ENCODE measurements at regions not wholly inside any gene's neighbourhood (a gene's known extent, or its start where the extent isn't known, plus 50 kb on each side); places are given as distances from the start of the nearest gene placed in this dataset.

- Histone ChIP-seq H3K36me3 (no peaks in the 10 kb centered on the region), H3K79me2 (ENCODE audit: low read depth) (no peaks in the 10 kb centered on the region), H3K4me2 (no peak overlapping the region), H2AFZ (replicated peaks) (no peak overlapping the region), H3K9me3 (ENCODE audit: low read depth) (no peaks in the 10 kb centered on the region), H4K20me1 (ENCODE audit: low read depth) (no peaks in the 10 kb centered on the region), H3K27me3 (no peaks in the 10 kb centered on the region), H3F3A (ENCODE audit: low read depth) (no peaks in the 10 kb centered on the region), H3K9ac (no peak overlapping the region), H3K4me1 (peaks cover 9% of the 10 kb centered on the region), H3K4me3 (no peak overlapping the region), H3K27ac (no peak overlapping the region)
- TF ChIP-seq EZH2 (IDR thresholded peaks at IDR 0.05) = no peak
- TF ChIP-seq CTCF (IDR thresholded peaks at IDR 0.05) = no peak
- TF ChIP-seq EZH2phosphoT487 (IDR thresholded peaks at IDR 0.05) = no peak
- no peak overlapping the region for H3K4me3 Mint-ChIP-seq
- H3K9me3 Mint-ChIP-seq = peaks cover 2% of the 10 kb centered on the region
- H3K27me3 Mint-ChIP-seq (ENCODE audit: insufficient read depth, low read depth) = no peaks in the 10 kb centered on the region
- DNase-seq (ENCODE audit: low spot score) = no peak
- peaks cover 25% of the 10 kb centered on the region for H3K4me1 Mint-ChIP-seq
- H3K36me3 Mint-ChIP-seq = no peaks in the 10 kb centered on the region
- no peak overlapping the region for H3K27ac Mint-ChIP-seq
Observed at GRCh38 chr6:94215552-94215951, 796.2 kb upstream of the EPHA7 start.

GRCh38 chr6:94213226-94213625, 793.9 kb upstream of the EPHA7 start:
- Mint-ChIP-seq H3K9me3 (peaks cover 2% of the 10 kb centered on the region), H3K4me1 (peaks cover 32% of the 10 kb centered on the region)

GRCh38 chr6:94196891-94197290, 777.5 kb upstream of the EPHA7 start:
- no peak overlapping the region for H3K27ac Mint-ChIP-seq
- no peaks in the 10 kb centered on the region for H3K36me3 Mint-ChIP-seq
- no peak overlapping the region for H3K4me2 ChIP-seq
- H3K4me3 ChIP-seq = no peak overlapping the region
- H3K9me3 Mint-ChIP-seq = peaks cover 2% of the 10 kb centered on the region
- no peak for TF ChIP-seq CTCF (IDR thresholded peaks at IDR 0.05)
- TF ChIP-seq EZH2 (IDR thresholded peaks at IDR 0.05) = no peak
- no peak for TF ChIP-seq EZH2phosphoT487 (IDR thresholded peaks at IDR 0.05)
- H3K4me1 ChIP-seq = peaks cover 6% of the 10 kb centered on the region
- H3K36me3 ChIP-seq = no peaks in the 10 kb centered on the region
- DNase-seq (ENCODE audit: low spot score) = no peak
- H3K79me2 ChIP-seq (ENCODE audit: low read depth) = no peaks in the 10 kb centered on the region
- no peak overlapping the region for H3K9ac ChIP-seq
- no peaks in the 10 kb centered on the region for H3K9me3 ChIP-seq (ENCODE audit: low read depth)
- H3K27me3 Mint-ChIP-seq (ENCODE audit: insufficient read depth, low read depth) = no peaks in the 10 kb centered on the region
- H3K4me1 Mint-ChIP-seq = peaks cover 5% of the 10 kb centered on the region
- H2AFZ ChIP-seq (replicated peaks) = peak overlapping the region; percentile 65
- H3K27ac ChIP-seq = no peak overlapping the region
- H3K27me3 ChIP-seq = no peaks in the 10 kb centered on the region
- no peaks in the 10 kb centered on the region for H3F3A ChIP-seq (ENCODE audit: low read depth)
- H4K20me1 ChIP-seq (ENCODE audit: low read depth) = no peaks in the 10 kb centered on the region
- H3K4me3 Mint-ChIP-seq = no peak overlapping the region

More at GRCh38 chr6:94213226-94213625, 793.9 kb upstream of the EPHA7 start:
- Mint-ChIP-seq H3K36me3 (no peaks in the 10 kb centered on the region), H3K27ac (no peak overlapping the region), H3K4me3 (no peak overlapping the region), H3K27me3 (ENCODE audit: insufficient read depth, low read depth) (peaks cover 2% of the 10 kb centered on the region)
- no peaks in the 10 kb centered on the region for H3F3A ChIP-seq (ENCODE audit: low read depth)
- no peak overlapping the region for H3K4me3 ChIP-seq
- H2AFZ ChIP-seq (replicated peaks) = no peak overlapping the region
- H3K27me3 ChIP-seq = no peaks in the 10 kb centered on the region
- H3K9me3 ChIP-seq (ENCODE audit: low read depth) = no peaks in the 10 kb centered on the region
- H3K9ac ChIP-seq = no peak overlapping the region
- H4K20me1 ChIP-seq (ENCODE audit: low read depth) = no peaks in the 10 kb centered on the region
- no peak overlapping the region for H3K27ac ChIP-seq
- DNase-seq (ENCODE audit: low spot score) = no peak
- no peak overlapping the region for H3K4me2 ChIP-seq
- peaks cover 13% of the 10 kb centered on the region for H3K4me1 ChIP-seq
- no peaks in the 10 kb centered on the region for H3K36me3 ChIP-seq
- H3K79me2 ChIP-seq (ENCODE audit: low read depth) = no peaks in the 10 kb centered on the region
- TF ChIP-seq CTCF (IDR thresholded peaks at IDR 0.05) = no peak
- no peak for TF ChIP-seq EZH2 (IDR thresholded peaks at IDR 0.05)
- no peak for TF ChIP-seq EZH2phosphoT487 (IDR thresholded peaks at IDR 0.05)

Data from neural progenitor cell (in vitro differentiated cells).